A549 (cell line): ENCODE measurements at regions not wholly inside any gene's neighbourhood (a gene's known extent, or its start where the extent isn't known, plus 50 kb on each side); places are given as distances from the start of the nearest gene placed in this dataset.

ENCODE experiments used
- ATAC-seq, 2 experiments: fragments of 200-7000 bp in 1 of 2; fragments of >200 bp in 1 of 2; cut with Nextera tagmentation in 1 of 2; cut with Tn5 transposase in 1 of 2; 3 replicates each; pipeline versions ENCODE4 v1.8.0 to v1.9.1; 2018 to 2020; ENCODE audit warnings: mild to moderate bottlenecking in 1 of 2, moderate library complexity in 1 of 2
- CTCF ChIA-PET: fragments of 300-600 bp; sonication (Branson Sonifier 250); formaldehyde crosslinking; extraction: SDS; loops from one replicate; lab custom pipeline; 2021; ENCODE audit warnings: antibody characterized with exemption, inconsistent platforms; lab: Yijun Ruan, JAX
- POLR2A ChIA-PET: fragments of 350-600 bp; formaldehyde crosslinking; extraction: SDS; loops from one replicate; lab custom pipeline; 2021; ENCODE audit warnings: antibody characterized with exemption, inconsistent platforms; lab: Yijun Ruan, JAX
- DNase-seq, 2 experiments: peaks; one replicate each; pipeline versions ENCODE4 v3.0.0 to v3.0.0-alpha.2; 2011 to 2016; ENCODE audit warnings: low read depth in 1 of 2, low spot score in 1 of 2
- FAIRE-seq: peaks from 2 replicates; lab custom pipeline; 2011; peaks lifted over from hg19 to GRCh38; lab: Jason Lieb, UNC
- H3K27ac ChIP-seq, 2 experiments: fragments of >200 bp; sonication (Bioruptor Twin); formaldehyde crosslinking; 3 replicates each; pipeline ENCODE4 v1.5.1; 2016 to 2017
- H3K4me1 ChIP-seq: fragments of >200 bp; sonication (Bioruptor Twin); formaldehyde crosslinking; 3 replicates; pipeline ENCODE4 v1.6.1; 2016
- H3K4me2 ChIP-seq: fragments of >200 bp; sonication (Bioruptor Twin); formaldehyde crosslinking; 3 replicates; pipeline ENCODE4 v1.6.1; 2016
- H3K4me3 ChIP-seq: fragments of >200 bp; sonication (Bioruptor Twin); formaldehyde crosslinking; 3 replicates; pipeline ENCODE4 v1.5.1; 2016
- H3K9me3 ChIP-seq: fragments of >200 bp; sonication (Bioruptor Twin); formaldehyde crosslinking; 3 replicates; pipeline ENCODE4 v1.6.1; 2016
- CEBPB ChIP-seq, 2 experiments: fragments of >200 bp in 1 of 2; sonication (Bioruptor Twin) in 1 of 2; formaldehyde crosslinking in 1 of 2; IDR thresholded peaks; 2 replicates each; pipeline ENCODE4 v1.6.1; 2012 to 2016
- FOSB ChIP-seq: fragments of 250-450 bp; sonication (Bioruptor Pico); IDR thresholded peaks from 2 replicates; pipeline ENCODE4 v1.5.0; 2020; ENCODE audit warnings: mild to moderate bottlenecking, moderate library complexity
- GATA3 ChIP-seq: IDR thresholded peaks from 2 replicates; pipeline ENCODE4 v1.6.1; 2012; ENCODE audit warnings: borderline replicate concordance
- HOXA7 ChIP-seq: fragments of 250-450 bp; sonication (Bioruptor Pico); IDR thresholded peaks from 2 replicates; pipeline ENCODE4 v1.5.0; 2020; ENCODE audit warnings: mild to moderate bottlenecking, moderate library complexity
- HOXB5 ChIP-seq: fragments of 250-450 bp; sonication (Bioruptor Pico); IDR thresholded peaks from 2 replicates; pipeline ENCODE4 v1.5.0; 2020; ENCODE audit warnings: mild to moderate bottlenecking, moderate library complexity
- JUN ChIP-seq, 2 experiments: fragments of >200 bp; sonication (Bioruptor Twin); formaldehyde crosslinking; IDR thresholded peaks; 2 replicates in 1 of 2; 3 replicates in 1 of 2; pipeline ENCODE4 v1.6.1; 2016 to 2017
- KDM5A ChIP-seq: fragments of 200-600 bp; sonication (generic); IDR thresholded peaks from 2 replicates; pipeline ENCODE4 v1.6.1; 2016; ENCODE audit warnings: antibody characterized with exemption, mild to moderate bottlenecking
- MAFK ChIP-seq: fragments of 450-650 bp; IDR thresholded peaks from 2 replicates; pipeline ENCODE4 v1.6.1; 2014; ENCODE audit not compliant: partially characterized antibody
- RARB ChIP-seq: fragments of 250-450 bp; sonication (Bioruptor Pico); IDR thresholded peaks from 2 replicates; pipeline ENCODE4 v1.8.0; 2021; ENCODE audit warnings: mild to moderate bottlenecking, moderate library complexity
- RCOR1 ChIP-seq: fragments of 150-350 bp; IDR thresholded peaks from 2 replicates; pipeline ENCODE4 v1.6.1; 2014; ENCODE audit warnings: antibody characterized with exemption, low read length, low read depth
- REST ChIP-seq: fragments of 200-600 bp; sonication (generic); IDR thresholded peaks from 2 replicates; pipeline ENCODE4 v1.6.1; 2016; ENCODE audit warnings: antibody characterized with exemption, mild to moderate bottlenecking, moderate library complexity
- RFX5 ChIP-seq: fragments of 450-650 bp; IDR thresholded peaks from 2 replicates; pipeline ENCODE4 v1.7.1; 2014; ENCODE audit warnings: antibody characterized with exemption, mild to moderate bottlenecking, moderate library complexity
- ZNF302 ChIP-seq: fragments of 250-450 bp; sonication (Bioruptor Pico); IDR thresholded peaks from 2 replicates; pipeline ENCODE4 v1.9.0; 2021; ENCODE audit warnings: inconsistent platforms, mild to moderate bottlenecking, moderate library complexity
- WGBS: methylation state at CpG from one replicate; pipeline ENCODE4 v1.1.6; 2017; ENCODE audit errors: missing lambda C conversion rate; 5-methylcytosine and 5-hydroxymethylcytosine counted together
- TF ChIP-seq, protein P1 (sequence below): fragments of 250-450 bp; sonication (Bioruptor Pico); IDR thresholded peaks from 2 replicates; pipeline ENCODE4 v1.5.0; 2021; ENCODE audit warnings: mild to moderate bottlenecking, moderate library complexity, borderline replicate concordance
- TF ChIP-seq, protein P2 (sequence below): fragments of >200 bp; sonication (Bioruptor Twin); formaldehyde crosslinking; IDR thresholded peaks from 3 replicates; pipeline ENCODE4 v1.5.1; 2016
- TF ChIP-seq, protein P3 (sequence below): fragments of 250-450 bp; sonication (Bioruptor Pico); IDR thresholded peaks from 2 replicates; pipeline ENCODE4 v1.5.0; 2020; ENCODE audit warnings: low read depth, mild to moderate bottlenecking, moderate library complexity

GRCh38 chr13:73782450-73783449, 351.5 kb downstream of the KLF12 start:
- DNase-seq (no peak), FAIRE-seq (no peak), ATAC-seq (no peak)
- WGBS: 83% methylated on average over 6 of the region's 6 CpGs
- ChIA-PET CTCF (no interaction called here), POLR2A (no interaction called here)
- H3K4me2 ChIP-seq: no peak overlapping the region
- H3K27ac ChIP-seq: no peak overlapping the region
- H3K9me3 ChIP-seq: no peaks in the 10 kb centered on the region
- no peaks in the 10 kb centered on the region for H3K4me1 ChIP-seq
- TF ChIP-seq RFX5: no peak
- TF ChIP-seq, protein P1, sequence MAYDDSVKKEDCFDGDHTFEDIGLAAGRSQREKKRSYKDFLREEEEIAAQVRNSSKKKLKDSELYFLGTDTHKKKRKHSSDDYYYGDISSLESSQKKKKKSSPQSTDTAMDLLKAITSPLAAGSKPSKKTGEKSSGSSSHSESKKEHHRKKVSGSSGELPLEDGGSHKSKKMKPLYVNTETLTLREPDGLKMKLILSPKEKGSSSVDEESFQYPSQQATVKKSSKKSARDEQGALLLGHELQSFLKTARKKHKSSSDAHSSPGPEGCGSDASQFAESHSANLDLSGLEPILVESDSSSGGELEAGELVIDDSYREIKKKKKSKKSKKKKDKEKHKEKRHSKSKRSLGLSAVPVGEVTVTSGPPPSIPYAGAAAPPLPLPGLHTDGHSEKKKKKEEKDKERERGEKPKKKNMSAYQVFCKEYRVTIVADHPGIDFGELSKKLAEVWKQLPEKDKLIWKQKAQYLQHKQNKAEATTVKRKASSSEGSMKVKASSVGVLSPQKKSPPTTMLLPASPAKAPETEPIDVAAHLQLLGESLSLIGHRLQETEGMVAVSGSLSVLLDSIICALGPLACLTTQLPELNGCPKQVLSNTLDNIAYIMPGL (CRISPR knock-in tag): no peak
- H3K4me3 ChIP-seq: no peak overlapping the region

DNA sequence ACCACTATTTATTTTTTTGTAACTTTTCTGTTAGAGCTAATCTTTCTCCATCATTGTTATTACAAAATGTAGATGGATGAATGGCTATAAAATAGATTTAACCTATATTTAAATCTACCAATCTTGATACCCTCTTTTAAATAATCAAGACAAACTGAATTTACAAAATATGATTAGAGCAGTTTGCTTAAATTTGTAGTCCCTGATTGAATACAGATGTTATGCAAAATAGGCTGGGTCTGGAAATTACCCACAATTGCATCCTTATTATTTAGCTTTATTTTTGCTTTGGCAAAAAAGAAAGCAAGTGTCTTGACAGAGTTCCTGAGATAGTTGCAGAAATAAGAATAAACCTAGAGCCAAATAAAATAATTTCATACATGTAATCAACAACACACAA, 352.8 kb downstream of the KLF12 start:
- ATAC-seq: no peak

GRCh38 chr13:73779881-73780280, 354.3 kb downstream of the KLF12 start:
- no peaks in the 10 kb centered on the region for H3K9me3 ChIP-seq
- no peak overlapping the region for H3K27ac ChIP-seq
- ChIA-PET POLR2A (no interaction called here), CTCF (no interaction called here)
- no peak overlapping the region for H3K4me2 ChIP-seq
- no peaks in the 10 kb centered on the region for H3K4me1 ChIP-seq
- 91% methylated on average over 1 of the region's 1 CpG for WGBS
- no peak for FAIRE-seq
- TF ChIP-seq RARB (CRISPR knock-in tag) (no peak), RCOR1 (no peak), HOXA7 (CRISPR knock-in tag) (no peak)
- TF ChIP-seq, protein P2, sequence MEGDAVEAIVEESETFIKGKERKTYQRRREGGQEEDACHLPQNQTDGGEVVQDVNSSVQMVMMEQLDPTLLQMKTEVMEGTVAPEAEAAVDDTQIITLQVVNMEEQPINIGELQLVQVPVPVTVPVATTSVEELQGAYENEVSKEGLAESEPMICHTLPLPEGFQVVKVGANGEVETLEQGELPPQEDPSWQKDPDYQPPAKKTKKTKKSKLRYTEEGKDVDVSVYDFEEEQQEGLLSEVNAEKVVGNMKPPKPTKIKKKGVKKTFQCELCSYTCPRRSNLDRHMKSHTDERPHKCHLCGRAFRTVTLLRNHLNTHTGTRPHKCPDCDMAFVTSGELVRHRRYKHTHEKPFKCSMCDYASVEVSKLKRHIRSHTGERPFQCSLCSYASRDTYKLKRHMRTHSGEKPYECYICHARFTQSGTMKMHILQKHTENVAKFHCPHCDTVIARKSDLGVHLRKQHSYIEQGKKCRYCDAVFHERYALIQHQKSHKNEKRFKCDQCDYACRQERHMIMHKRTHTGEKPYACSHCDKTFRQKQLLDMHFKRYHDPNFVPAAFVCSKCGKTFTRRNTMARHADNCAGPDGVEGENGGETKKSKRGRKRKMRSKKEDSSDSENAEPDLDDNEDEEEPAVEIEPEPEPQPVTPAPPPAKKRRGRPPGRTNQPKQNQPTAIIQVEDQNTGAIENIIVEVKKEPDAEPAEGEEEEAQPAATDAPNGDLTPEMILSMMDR: no peak
- DNase-seq: no peak
- H3K4me3 ChIP-seq: no peak overlapping the region
- no peak for ATAC-seq

More for the DNA sequence above, 352.8 kb downstream of the KLF12 start:
- Histone ChIP-seq H3K4me3 (no peak overlapping the region), H3K4me2 (no peak overlapping the region), H3K27ac (no peak overlapping the region), H3K4me1 (no peaks in the 10 kb centered on the region), H3K9me3 (no peaks in the 10 kb centered on the region)
- ChIA-PET POLR2A (no interaction called here), CTCF (no interaction called here)
- no peak for FAIRE-seq
- DNase-seq: no peak
- TF ChIP-seq GATA3 (no peak), KDM5A (no peak), FOSB (no peak), HOXB5 (CRISPR knock-in tag) (no peak), JUN (IDR thresholded peaks at IDR 0.05) (no peak), ZNF302 (CRISPR knock-in tag) (no peak), HOXA7 (CRISPR knock-in tag) (no peak), REST (no peak), CEBPB (IDR thresholded peaks at IDR 0.05) (no peak), MAFK (no peak)
- TF ChIP-seq, protein P3, sequence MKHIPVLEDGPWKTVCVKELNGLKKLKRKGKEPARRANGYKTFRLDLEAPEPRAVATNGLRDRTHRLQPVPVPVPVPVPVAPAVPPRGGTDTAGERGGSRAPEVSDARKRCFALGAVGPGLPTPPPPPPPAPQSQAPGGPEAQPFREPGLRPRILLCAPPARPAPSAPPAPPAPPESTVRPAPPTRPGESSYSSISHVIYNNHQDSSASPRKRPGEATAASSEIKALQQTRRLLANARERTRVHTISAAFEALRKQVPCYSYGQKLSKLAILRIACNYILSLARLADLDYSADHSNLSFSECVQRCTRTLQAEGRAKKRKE (CRISPR knock-in tag): no peak
